ENCODE measurements at regions not wholly inside any gene's neighbourhood (a gene's known extent, or its start where the extent isn't known, plus 50 kb on each side); places are given as distances from the start of the nearest gene placed in this dataset.
"Not testable (repeated sequence)": the region's sequence is repeated elsewhere in the genome, so short reads cannot be mapped to it uniquely, and the experiment has no call there.

DNA sequence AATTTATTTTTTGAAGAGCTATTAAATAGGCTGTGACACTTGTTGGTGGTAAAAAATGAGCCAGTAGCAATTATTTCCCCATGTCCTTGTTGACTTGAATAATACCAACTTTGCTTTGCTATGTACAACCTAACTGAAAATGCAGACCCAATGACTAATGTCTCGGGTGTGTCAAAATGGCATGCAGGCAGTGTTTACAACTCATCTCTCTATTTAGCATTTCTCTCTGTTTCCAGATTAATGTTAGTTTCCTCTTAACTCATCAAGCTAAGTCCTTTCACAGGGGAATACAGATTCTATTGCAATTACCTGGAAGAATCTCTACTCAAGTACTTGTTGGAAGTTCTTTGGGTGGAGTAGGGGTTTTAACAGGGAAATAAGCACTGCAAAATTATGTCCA is 504.4 kb downstream of the BCKDHB start:
- DNase-seq = no peak

DNA sequence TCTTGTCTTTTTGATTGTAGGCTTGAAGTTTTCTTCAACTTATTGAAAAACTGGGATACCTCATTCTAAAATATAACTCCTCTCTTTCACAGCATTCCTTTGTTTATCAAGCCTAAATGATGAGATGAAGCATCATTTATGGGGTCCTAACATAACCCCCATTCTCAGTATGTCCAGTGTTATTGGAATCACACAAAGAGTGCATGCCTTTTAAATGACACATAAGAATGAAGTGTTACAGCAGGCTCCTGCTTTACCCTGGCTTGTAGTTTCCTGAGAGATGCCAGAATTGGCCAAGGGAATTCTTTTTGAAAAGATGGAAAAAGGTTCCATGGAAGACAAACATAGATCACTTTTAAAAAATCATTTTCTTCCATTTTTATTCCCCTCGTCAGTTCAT is 502.4 kb downstream of the BCKDHB start:
- DNase-seq = no peak

GRCh38 chr6:80607811-80608391 is 501.4 kb downstream of the BCKDHB start:
- DNase-seq = peak; percentile 6 to 81 (median 44)

GRCh38 chr6:80605165-80605989 is 498.9 kb downstream of the BCKDHB start:
- peak; percentile 40 to 73 (median 56) for DNase-seq

- no peak for DNase-seq
Measured at GRCh38 chr6:80603679-80604078, 497.2 kb downstream of the BCKDHB start.

- DNase-seq = no peak
Measured at GRCh38 chr6:80594461-80594860, 488.0 kb downstream of the BCKDHB start.

- DNase-seq = no peak
Measured at GRCh38 chr6:80592436-80592835, 486.0 kb downstream of the BCKDHB start.

DNA sequence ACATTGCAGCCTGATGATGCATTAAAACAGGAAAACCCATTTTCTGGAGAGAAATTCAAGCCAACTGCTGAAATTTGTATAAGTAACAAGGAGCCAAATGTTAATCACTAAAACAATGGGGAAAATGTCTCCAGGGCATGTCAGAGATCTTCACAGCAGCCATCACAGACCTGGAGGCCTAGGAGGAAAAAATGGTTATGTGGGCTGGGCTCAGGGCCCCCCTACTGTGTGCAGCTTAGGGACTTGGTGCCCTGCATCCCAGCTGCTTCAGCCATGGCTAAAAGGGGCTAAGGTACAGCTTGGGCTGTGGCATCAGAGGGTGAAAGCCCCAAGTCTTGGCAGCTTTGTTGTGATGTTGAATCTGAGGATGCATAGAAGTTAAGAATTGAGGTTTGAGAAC is 479.8 kb downstream of the BCKDHB start:
- no peak for DNase-seq

DNA sequence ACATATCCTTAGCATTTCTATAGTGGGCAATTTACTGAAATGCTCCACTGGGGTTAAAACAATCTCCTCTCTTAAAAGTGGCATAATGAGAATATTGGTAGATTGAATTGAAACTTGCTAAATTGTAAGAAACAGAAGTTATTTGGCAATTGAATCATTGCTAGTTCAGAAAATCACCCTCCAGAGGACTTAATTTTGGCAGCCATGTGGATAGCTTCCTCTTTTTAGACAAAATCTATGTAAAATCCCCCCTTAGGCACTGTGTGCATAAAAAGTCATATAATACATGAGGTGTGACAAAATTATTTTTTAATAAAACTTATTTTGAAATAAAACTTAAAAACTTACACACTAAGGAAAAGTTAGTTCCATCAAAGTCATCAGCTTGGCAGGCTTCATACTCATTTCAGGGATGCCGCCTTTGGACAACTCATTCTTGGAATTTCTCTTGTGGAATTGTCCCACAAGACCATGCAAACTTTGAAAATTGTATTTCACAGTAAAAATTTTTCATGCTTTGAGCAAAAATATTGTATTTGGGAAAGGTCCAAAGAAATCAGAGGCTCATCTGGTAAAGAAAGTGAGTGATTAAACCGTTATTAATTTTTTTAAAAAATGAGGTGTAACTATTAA is 473.0 kb downstream of the BCKDHB start:
- no peak for DNase-seq

DNA sequence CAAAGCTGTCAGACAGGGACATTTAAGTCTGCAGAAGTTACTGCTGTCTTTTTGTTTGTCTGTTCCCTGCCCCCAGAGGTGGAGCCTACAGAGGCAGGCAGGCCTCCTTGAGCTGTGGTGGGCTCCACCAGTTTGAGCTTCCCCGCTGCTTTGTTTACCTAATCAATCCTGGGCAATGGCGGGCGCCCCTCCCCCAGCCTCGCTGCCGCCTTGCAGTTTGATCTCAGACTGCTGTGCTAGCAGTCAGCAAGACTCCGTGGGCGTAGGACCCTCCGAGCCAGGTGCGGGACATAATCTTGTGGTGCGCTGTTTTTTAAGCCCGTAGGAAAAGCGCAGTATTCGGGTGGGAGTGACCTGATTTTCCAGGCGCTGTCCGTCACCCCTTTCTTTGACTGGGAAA is 466.8 kb downstream of the BCKDHB start:
- DNase-seq = not testable (repeated sequence)

GRCh38 chr6:80566361-80566760 is 459.9 kb downstream of the BCKDHB start:
- DNase-seq = no peak

DNA sequence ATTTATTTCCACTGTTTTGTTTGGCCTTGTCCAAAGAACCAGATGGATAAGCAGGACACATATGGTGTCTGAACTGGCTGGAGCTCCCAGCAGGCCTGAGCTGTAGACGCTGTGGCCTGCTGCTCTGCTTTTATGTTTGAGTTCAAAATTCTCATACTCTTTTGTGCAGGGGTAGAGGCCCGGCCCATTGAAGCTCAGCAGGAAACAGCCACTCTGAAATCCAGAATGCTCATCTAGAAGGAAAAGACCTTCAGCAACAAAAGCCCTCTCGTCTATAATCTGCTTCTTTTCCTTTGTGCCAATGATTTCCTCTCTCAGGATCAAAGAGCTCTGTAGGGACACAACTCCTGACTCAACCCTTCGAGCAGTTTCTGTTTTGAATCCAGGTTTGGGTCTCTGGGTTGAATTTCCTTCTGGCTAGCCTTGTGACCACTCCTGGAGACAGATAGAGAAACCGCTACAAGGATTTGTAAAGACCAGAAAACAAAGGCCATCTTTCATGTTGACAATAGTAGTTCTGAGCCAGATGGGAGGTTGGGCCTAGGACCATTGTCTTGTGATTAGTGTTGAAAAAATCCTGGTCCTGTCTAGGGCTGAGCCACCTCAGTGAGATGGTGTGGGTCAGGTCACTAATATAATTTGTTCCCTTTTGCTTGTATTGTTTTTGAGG is 446.7 kb downstream of the BCKDHB start:
- no peak for DNase-seq

DNA sequence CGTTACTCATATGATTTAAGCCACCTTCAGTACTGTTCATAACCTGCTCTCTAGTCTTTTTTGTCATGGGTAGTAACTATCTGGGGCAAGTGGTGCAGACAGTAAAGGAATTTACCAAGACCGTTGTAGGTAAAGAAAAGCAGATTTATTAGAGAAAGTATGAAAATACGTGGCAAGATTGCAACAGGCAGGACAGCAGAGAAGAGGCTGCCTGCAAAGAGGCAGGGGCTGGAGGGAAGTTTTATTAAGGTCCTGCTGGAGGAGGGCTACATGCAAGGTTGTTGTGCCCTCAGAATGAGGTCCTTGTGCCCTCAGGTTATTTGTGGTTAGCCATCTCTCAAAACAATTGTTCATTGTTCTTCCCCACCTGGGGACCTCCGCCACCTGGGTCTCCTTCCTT is 444.3 kb downstream of the BCKDHB start:
- DNase-seq = no peak

GRCh38 chr6:80550281-80550680 is 443.8 kb downstream of the BCKDHB start:
- DNase-seq = no peak

- DNase-seq = no peak
Measured at GRCh38 chr6:80548532-80548931, 442.1 kb downstream of the BCKDHB start.

- no peak for DNase-seq
Measured at GRCh38 chr6:80547827-80548226, 441.4 kb downstream of the BCKDHB start.

DNA sequence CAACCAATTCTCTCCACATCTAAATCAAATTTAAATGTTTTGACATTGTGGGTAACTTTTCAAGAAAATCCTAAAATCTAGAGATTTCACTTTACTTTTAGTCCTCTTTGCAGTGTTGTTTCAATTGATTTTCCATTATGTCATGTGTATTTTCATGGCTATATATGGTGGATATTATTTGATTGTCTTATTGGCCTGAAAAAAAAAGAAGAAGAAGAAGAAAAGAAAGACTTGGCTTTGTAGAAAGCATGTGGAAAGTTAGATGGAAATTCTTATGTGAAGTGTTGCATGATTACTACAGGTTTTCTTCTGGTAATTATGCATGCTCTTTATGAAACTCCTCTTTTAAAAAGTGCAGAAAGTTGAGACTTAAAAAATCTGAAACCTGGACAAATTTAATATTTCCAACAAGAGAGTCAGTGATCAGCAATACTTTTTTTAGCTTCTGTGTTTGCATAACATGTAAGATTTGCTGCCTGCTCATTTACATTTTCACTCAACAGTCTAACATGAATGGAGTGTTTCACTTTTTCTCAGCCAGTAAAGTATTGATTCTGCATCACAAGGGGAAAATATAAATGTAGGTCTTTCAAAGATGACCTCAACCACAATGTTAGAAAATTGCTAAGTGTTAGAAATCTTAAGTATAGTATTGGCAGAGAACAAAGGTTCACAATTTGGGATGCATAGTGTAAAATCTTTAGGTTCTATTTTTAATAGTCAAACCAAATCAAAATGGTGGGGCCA is 438.7 kb downstream of the BCKDHB start:
- DNase-seq = no peak

GRCh38 chr6:80544555-80544954 is 438.1 kb downstream of the BCKDHB start:
- DNase-seq = no peak

GRCh38 chr6:80543598-80544222 is 437.2 kb downstream of the BCKDHB start:
- no peak for DNase-seq

DNA sequence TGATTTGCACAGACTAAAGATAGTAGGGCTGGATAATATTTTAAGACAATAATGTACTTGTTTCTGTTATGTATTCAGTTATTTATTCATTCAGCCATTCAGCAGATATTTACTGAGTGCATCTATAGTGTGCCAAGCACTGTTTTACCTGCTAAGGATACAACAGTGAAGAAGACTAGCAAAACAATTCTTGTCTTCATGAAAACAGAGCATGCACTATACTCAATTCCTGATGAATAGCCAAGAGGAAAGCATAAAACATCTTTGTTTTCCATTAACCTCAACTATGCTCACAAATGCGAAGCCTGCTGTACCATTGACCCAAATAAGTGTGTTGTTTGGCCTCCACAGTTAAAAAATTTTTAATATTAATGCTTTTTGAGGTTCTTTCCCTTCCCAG is 436.7 kb downstream of the BCKDHB start:
- no peak for DNase-seq

DNA sequence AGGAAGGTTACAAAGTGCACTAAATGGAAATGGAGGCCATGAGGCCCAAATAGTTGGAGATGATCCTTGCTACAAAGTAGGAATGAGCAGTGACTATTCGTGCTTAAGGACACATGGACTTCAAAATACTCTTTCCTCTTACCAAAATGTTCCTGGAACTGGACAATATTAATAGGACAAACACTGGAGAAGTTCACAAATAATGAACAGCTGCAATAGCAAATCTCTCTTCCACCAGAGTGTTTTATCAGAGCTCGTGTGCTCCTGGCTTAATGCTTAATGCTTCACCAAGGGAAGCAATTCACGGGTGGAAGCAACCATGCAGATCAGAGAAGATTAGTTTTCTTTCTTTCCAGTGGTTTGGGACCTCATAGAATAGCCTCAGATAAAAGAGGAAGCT is 435.4 kb downstream of the BCKDHB start:
- no peak for DNase-seq

DNA sequence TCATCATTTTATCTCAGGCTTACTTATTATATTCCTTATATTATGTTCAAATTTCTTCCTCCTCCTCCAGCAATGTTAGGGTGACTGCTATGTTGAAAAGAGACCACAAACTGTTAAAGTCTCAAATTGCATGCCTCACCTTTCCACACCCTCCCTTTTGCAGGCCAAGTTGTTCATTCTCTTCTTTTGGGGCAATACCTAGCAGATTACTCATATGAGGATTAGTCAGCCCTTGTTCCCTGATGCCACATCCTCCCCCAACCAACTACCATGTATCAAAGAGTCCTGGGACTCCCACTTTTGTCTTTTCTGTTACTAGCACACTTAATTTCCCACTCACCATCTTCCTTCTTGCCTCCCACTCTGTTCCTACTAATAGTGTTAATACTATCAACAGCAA is 434.7 kb downstream of the BCKDHB start:
- no peak for DNase-seq

Data from suppressor macrophage (primary cell).